HUES48 (cell line): ENCODE measurements at regions not wholly inside any gene's neighbourhood (a gene's known extent, or its start where the extent isn't known, plus 50 kb on each side); places are given as distances from the start of the nearest gene placed in this dataset.
"Not testable (repeated sequence)": the region's sequence is repeated elsewhere in the genome, so short reads cannot be mapped to it uniquely, and the experiment has no call there.

Experiments
- H3K27ac ChIP-seq: one replicate; pipeline ENCODE4 v1.7.0; 2013; ENCODE audit warnings: low read depth, low read length, inconsistent platforms
- H3K27me3 ChIP-seq: 2 replicates; pipeline ENCODE4 v1.6.1; 2013; ENCODE audit warnings: mild to moderate bottlenecking, low read length; ENCODE audit not compliant: control insufficient read depth, insufficient read depth
- H3K36me3 ChIP-seq: 2 replicates; pipeline ENCODE4 v1.6.1; 2013; ENCODE audit warnings: low read length; ENCODE audit not compliant: control insufficient read depth, insufficient read depth
- H3K4me1 ChIP-seq: 2 replicates; pipeline ENCODE4 v1.6.1; 2013; ENCODE audit warnings: mild to moderate bottlenecking, low read length; ENCODE audit not compliant: control insufficient read depth, insufficient read depth
- H3K4me3 ChIP-seq: 2 replicates; pipeline ENCODE4 v1.5.1; 2013; ENCODE audit warnings: mild to moderate bottlenecking, low read depth, low read length
- H3K9ac ChIP-seq: 2 replicates; pipeline ENCODE4 v1.6.1; 2013; ENCODE audit warnings: mild to moderate bottlenecking, low read depth, low read length, moderate library complexity
- H3K9me3 ChIP-seq: 2 replicates; pipeline ENCODE4 v1.6.1; 2013; ENCODE audit warnings: low read length; ENCODE audit not compliant: control insufficient read depth, insufficient read depth

DNA sequence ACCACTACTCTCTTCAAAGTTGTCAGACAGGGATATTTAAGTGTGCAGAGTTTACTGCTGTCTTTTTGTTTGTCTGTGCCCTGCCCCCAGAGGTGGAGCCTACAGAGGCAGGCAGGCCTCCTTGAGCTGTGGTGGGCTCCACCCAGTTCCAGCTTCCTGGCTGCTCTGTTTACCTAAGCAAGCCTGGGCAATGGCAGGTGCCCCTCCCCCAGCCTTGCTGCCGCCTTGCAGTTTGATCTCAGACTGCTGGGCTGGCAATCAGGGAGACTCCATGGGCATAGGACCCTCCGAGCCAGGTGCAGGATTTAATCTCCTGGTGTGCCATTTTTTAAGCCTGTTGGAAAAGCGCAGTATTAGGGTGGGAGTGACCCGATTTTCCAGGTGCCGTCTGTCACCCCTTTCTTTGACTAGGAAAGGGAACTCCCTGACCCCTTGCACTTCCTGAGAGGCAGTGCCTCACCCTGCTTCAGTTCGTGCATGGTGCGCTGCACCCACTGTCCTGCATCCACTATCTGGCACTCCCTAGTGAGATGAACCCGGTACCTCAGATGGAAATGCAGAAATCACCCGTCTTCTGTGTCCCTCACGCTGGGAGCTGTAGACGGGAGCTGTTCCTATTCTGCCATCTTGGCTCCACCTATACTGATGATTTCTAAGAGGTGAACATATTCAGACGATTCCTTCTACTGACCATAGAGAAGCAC is 167.6 kb downstream of the CXXC4 start:
- not testable (repeated sequence) for H3K36me3 ChIP-seq, H3K9me3 ChIP-seq, H3K4me1 ChIP-seq, H3K4me3 ChIP-seq, H3K9ac ChIP-seq, H3K27me3 ChIP-seq, H3K27ac ChIP-seq

DNA sequence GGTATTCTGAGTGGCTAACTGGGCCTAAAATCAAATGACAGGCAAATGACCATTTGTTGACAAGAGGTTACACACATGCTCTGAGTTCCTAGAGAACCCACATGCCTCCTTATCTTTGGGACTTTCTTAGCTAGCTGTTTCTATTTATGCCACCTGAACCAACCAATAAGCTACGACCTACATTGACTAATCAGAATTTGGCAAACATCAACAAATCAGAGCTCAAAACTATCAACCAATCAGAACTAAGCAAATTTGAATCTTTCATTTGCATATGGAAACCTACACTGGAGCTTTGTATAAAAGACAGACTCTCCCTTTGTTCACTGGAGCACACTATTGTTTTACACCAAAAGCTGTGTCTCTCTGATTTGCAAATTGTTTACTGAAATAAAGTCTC is 192.0 kb downstream of the CXXC4 start:
- H3K36me3 ChIP-seq, result no peaks in the 10 kb centered on the region
- H3K27me3 ChIP-seq, result no peaks in the 10 kb centered on the region
- no peak overlapping the region for H3K9ac ChIP-seq
- H3K4me3 ChIP-seq, result no peak overlapping the region
- H3K27ac ChIP-seq, result no peak overlapping the region
- H3K4me1 ChIP-seq, result peaks cover 6% of the 10 kb centered on the region; the same call in 1 of the 2 replicates
- H3K9me3 ChIP-seq, result peaks cover 5% of the 10 kb centered on the region; the same call in 1 of the 2 replicates

DNA sequence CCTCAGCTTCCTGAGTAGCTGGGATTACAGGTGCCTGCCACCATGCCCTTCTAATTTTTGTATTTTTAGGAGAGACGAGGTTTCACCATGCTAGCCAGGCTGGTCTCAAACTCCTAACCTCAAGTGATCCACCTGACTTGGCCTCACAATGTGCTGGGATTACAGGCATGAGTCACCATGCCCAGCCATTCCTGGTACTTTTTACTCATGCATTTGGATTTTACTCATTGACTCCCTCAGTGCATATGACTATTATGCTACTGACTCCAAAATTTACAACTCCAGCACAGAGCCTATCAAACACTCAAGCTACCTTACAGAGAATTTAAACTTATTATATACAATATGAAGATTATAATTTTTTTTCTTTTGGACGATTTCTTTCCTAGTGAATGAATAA is 199.9 kb downstream of the CXXC4 start:
- no peak overlapping the region for H3K4me3 ChIP-seq
- no peaks in the 10 kb centered on the region for H3K9me3 ChIP-seq
- H3K27ac ChIP-seq, result no peak overlapping the region
- H3K9ac ChIP-seq, result no peak overlapping the region
- H3K4me1 ChIP-seq, result no peaks in the 10 kb centered on the region
- no peaks in the 10 kb centered on the region for H3K36me3 ChIP-seq
- H3K27me3 ChIP-seq, result no peaks in the 10 kb centered on the region

DNA sequence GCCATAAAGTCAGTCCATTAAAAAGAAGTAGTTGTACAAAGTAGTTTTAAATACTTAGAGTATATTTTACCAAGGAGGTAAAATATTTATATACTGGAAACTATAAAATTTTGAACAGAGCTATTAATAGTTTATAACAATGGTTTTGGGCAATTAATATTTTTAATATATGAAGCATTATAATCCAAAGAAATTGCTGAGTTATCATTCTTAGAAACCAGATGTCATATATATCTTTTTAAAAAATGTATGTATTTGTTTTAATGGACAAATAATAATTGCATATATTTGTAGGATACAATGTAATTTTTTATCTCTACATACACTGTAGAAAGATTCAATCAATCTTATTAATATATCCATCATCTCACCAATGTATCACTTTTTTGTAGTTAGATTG is 207.8 kb downstream of the CXXC4 start:
- no peaks in the 10 kb centered on the region for H3K4me1 ChIP-seq
- H3K9me3 ChIP-seq, result no peaks in the 10 kb centered on the region

DNA sequence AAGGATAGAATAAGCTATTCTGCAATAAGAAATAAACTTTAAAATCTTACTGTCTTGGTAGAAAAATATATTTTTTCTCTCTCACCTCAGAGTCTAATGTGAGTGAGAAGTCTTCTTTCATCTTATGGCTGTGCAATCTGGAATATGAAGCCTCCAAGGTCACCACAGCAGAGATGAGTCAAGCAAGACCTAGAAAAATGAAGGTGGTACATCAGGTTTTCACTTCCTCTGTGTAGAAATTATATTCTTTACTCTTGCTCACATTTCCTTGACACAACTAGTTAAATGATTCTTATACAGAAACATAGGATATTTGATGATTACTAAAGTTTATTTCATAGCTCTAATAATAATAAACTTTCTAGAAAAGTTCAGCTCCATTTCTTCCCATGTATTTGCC is 211.4 kb downstream of the CXXC4 start:
- H3K36me3 ChIP-seq, result no peaks in the 10 kb centered on the region
- H3K4me1 ChIP-seq, result no peaks in the 10 kb centered on the region
- H3K9me3 ChIP-seq, result no peaks in the 10 kb centered on the region
- no peaks in the 10 kb centered on the region for H3K27me3 ChIP-seq
- H3K4me3 ChIP-seq, result no peak overlapping the region
- no peak overlapping the region for H3K27ac ChIP-seq
- H3K9ac ChIP-seq, result no peak overlapping the region

More for the DNA sequence above, 207.8 kb downstream of the CXXC4 start:
- H3K27ac ChIP-seq, result no peak overlapping the region
- no peaks in the 10 kb centered on the region for H3K36me3 ChIP-seq
- no peaks in the 10 kb centered on the region for H3K27me3 ChIP-seq
- no peak overlapping the region for H3K4me3 ChIP-seq
- H3K9ac ChIP-seq, result no peak overlapping the region

DNA sequence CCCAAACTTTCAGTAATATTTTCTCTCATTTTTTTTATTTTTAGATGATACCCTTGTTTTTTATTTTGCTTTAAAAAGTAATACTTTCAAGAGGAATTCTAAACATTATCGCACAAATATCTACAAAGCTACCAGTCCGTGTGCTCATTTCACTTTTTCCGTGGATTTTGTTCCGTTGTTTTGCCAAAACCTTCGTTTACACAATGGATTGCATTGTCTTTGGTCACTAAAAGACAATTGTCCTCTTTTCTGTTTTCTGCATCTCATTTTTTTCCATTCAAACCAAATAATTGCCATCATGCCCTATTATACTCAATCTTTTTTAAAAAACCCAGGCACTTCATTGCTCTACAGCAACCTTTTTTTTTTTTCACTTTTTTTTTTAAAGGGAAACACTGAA is 214.9 kb downstream of the CXXC4 start:
- Histone ChIP-seq H3K4me1 (no peaks in the 10 kb centered on the region), H3K4me3 (no peak overlapping the region), H3K36me3 (no peaks in the 10 kb centered on the region), H3K27me3 (no peaks in the 10 kb centered on the region), H3K9ac (no peak overlapping the region), H3K27ac (no peak overlapping the region), H3K9me3 (no peaks in the 10 kb centered on the region)

DNA sequence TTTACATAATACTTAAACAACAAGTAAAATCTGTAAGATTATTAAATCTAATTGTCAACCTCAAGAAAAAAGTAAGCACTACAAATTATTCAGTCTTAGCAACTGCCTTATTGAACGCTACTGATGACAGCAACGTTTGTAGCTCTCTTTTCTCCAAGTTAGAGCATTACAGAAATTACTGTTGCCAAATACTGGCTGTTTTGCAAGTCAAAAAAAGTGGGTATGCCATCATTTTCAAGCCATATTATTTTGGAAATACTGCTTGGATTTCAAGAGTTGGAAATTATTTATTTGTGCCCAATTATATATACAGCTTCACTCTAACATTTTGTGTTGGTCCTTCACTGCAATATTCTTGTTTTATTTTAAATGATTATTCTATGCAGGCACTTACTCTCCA is 221.7 kb downstream of the CXXC4 start:
- no peak overlapping the region for H3K9ac ChIP-seq
- H3K4me1 ChIP-seq, result no peaks in the 10 kb centered on the region
- no peak overlapping the region for H3K27ac ChIP-seq

DNA sequence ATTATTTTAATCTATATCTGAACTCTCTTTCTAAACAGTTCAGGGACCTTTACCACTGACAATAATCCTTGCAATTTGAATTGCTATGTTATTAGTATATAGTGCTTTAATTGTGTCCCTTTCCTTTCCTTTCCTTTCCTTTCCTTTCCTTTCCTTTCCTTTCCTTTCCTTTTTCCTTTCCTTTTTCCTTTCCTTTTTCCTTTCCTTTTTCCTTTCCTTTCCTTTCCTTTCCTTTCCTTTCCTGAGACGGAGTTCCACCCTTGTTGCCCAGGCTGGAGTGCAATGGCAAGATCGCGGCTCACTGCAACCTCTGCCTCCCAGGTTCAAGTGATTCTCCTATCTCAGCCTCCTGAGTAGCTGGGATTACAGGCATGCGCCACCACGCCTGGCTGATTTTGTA is 225.1 kb downstream of the CXXC4 start:
- not testable (repeated sequence) for H3K27me3 ChIP-seq, H3K4me1 ChIP-seq, H3K9ac ChIP-seq, H3K9me3 ChIP-seq, H3K4me3 ChIP-seq, H3K36me3 ChIP-seq, H3K27ac ChIP-seq

More for the DNA sequence above, 221.7 kb downstream of the CXXC4 start:
- no peaks in the 10 kb centered on the region for H3K9me3 ChIP-seq
- no peaks in the 10 kb centered on the region for H3K27me3 ChIP-seq
- H3K36me3 ChIP-seq, result no peaks in the 10 kb centered on the region
- no peak overlapping the region for H3K4me3 ChIP-seq

DNA sequence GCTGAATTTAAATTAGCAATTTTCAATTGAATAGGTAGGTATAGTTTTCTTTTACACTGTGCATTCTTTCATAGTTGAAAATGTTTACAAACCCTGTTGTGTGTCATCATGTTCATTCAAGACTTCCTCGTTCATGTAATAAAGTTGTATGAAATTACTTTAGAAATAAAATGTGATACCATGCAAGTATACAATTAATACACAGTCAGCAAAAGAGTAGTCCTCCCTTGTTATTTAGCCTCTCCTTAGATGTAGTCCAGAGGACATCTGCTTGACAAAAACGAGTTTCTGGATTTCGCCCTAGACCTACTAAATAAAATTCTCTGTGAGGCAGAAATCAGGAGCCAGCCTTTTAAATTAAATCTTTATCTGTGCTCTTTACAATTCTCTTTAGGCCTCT is 231.6 kb downstream of the CXXC4 start:
- no peaks in the 10 kb centered on the region for H3K9me3 ChIP-seq
- H3K27me3 ChIP-seq, result no peaks in the 10 kb centered on the region
- H3K36me3 ChIP-seq, result no peaks in the 10 kb centered on the region
- no peak overlapping the region for H3K4me3 ChIP-seq
- no peak overlapping the region for H3K9ac ChIP-seq
- H3K4me1 ChIP-seq, result no peaks in the 10 kb centered on the region
- no peak overlapping the region for H3K27ac ChIP-seq

DNA sequence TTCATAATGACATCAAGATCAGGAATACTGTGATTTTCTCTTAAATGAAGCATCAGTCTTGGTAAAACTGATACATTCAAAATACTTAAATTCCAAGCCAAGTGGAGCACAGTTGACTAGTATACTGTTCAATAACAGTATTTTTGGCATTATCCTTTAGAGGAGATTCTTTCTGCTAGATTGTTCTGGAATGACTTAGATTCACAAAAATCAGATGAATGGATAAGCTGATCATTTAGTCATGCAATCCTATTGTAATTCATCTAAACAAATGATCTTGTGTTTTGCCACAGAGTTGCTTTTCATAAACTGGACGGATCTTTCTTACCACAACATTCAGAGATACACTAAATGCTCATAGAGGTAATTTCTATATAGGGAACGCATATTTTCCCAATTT is 232.0 kb downstream of the CXXC4 start:
- H3K4me1 ChIP-seq, result no peaks in the 10 kb centered on the region

DNA sequence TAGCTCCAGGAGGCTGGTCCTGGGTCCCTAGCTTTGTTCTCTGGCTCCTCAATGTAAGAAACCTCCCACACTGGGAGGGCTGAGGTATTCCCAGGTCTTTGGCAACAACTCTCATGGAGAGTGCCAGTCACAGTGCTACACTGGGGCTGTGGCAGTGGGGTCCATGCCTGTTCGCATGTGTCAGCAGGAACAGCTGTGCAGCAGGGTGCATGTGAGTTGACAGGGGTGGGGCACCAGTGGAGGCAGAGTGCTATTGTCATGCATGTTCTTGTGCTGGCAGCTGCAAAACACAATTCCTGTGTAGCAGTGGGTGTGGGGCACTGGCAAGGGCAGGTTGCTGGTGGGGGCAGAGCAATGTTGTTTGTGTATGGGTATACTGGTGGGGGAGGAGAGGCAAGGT is 246.0 kb downstream of the CXXC4 start:
- Histone ChIP-seq H3K36me3 (no peaks in the 10 kb centered on the region), H3K9me3 (no peaks in the 10 kb centered on the region), H3K9ac (no peak overlapping the region), H3K4me3 (no peak overlapping the region), H3K27me3 (no peaks in the 10 kb centered on the region), H3K27ac (no peak overlapping the region), H3K4me1 (peaks cover 7% of the 10 kb centered on the region; the same call in 1 of the 2 replicates)

More for the DNA sequence above, 232.0 kb downstream of the CXXC4 start:
- H3K36me3 ChIP-seq, result no peaks in the 10 kb centered on the region
- no peak overlapping the region for H3K4me3 ChIP-seq
- no peak overlapping the region for H3K9ac ChIP-seq
- no peak overlapping the region for H3K27ac ChIP-seq
- H3K9me3 ChIP-seq, result no peaks in the 10 kb centered on the region
- H3K27me3 ChIP-seq, result no peaks in the 10 kb centered on the region
